ENCODE measurements at regions not wholly inside any gene's neighbourhood (a gene's known extent, or its start where the extent isn't known, plus 50 kb on each side); places are given as distances from the start of the nearest gene placed in this dataset.

GRCh38 chr3:193848547-193848946 is 255.5 kb downstream of the OPA1 start:
- TF ChIP-seq POLR2A (IDR thresholded peaks at IDR 0.05): no peak
- no peak for TF ChIP-seq CTCF (IDR thresholded peaks at IDR 0.05)
